ENCODE measurements at regions not wholly inside any gene's neighbourhood (a gene's known extent, or its start where the extent isn't known, plus 50 kb on each side); places are given as distances from the start of the nearest gene placed in this dataset.

- DNase-seq (ENCODE audit: insufficient read length, low spot score) (no peak), FAIRE-seq (no peak)
- TF ChIP-seq CTCF (IDR thresholded peaks at IDR 0.05; ENCODE audit: insufficient read depth, missing control alignments) = no peak
Measured at GRCh38 chr1:34341896-34342295, 165.2 kb downstream of the C1orf94 start.

GRCh38 chr1:34342334-34342733 is 165.6 kb downstream of the C1orf94 start:
- FAIRE-seq (no peak), DNase-seq (ENCODE audit: insufficient read length, low spot score) (no peak)
- TF ChIP-seq CTCF (IDR thresholded peaks at IDR 0.05; ENCODE audit: insufficient read depth, missing control alignments) = no peak

DNA sequence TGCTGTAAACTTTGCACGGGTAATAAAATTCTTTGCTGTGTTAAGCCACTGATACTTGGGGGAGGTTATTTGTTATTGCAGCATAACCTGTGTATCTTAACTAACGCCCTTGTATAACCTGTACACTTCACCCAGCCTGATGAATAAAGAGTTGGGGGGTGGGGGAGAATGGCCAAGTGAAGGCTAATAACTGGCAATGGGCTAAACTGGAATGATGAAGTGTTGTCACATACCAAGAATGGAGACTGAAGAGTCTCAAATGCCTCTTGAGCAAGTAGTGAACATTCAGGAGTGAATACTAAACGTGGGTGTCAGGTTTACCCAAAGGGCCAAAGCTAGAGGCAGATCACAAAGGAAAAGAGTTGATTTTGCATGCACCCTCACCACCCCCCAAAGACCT is 169.4 kb downstream of the C1orf94 start:
- no peak for DNase-seq (ENCODE audit: insufficient read length, low spot score)
- FAIRE-seq = no peak
- no peak for TF ChIP-seq CTCF (IDR thresholded peaks at IDR 0.05; ENCODE audit: insufficient read depth, missing control alignments)

DNA sequence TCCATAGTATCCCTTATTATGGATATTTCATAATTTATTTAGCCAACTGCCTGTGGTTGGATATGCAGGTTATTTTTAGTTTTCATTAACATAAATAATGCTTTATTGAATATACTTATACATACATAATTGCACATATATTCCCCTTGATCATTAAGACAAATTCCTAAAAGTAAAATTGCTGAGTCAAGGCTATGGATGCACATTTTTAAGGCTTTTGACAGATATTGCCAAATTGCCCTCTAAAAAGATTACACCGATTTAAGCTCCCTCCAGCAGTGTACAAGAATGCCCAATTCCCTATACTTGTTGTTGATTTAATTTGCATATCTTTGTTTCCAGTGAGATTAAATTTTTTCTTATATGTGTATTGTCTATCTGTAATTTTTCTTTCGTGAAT is 176.7 kb downstream of the C1orf94 start:
- no peak for FAIRE-seq
- TF ChIP-seq CTCF (IDR thresholded peaks at IDR 0.05; ENCODE audit: insufficient read depth, missing control alignments) = no peak
- no peak for DNase-seq (ENCODE audit: insufficient read length, low spot score)

- DNase-seq (ENCODE audit: insufficient read length, low spot score) (no peak), FAIRE-seq (no peak)
- TF ChIP-seq CTCF (IDR thresholded peaks at IDR 0.05; ENCODE audit: insufficient read depth, missing control alignments) = no peak
Measured at GRCh38 chr1:34354367-34354766, 177.7 kb downstream of the C1orf94 start.

DNA sequence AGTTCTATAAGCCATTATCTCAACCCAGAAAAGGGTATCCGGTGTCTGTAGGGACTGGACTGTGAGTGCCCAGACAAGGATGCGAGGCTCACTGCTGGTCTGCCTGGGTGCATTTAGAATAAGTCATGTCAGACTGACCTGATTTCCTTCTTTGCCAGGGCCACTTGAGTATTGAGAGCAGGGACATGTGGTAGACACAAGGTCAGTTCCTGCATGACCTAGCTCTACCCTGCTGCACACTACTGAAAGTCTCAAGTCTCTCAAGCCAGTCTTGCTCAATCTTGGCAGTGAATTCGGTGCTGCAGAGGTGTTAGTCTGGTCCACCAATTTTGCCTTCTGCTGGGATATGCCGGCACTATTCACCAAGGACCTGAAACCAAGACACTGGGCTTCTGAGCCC is 180.1 kb downstream of the C1orf94 start:
- TF ChIP-seq CTCF (IDR thresholded peaks at IDR 0.05; ENCODE audit: insufficient read depth, missing control alignments) = no peak
- FAIRE-seq = no peak
- DNase-seq (ENCODE audit: insufficient read length, low spot score) = no peak

DNA sequence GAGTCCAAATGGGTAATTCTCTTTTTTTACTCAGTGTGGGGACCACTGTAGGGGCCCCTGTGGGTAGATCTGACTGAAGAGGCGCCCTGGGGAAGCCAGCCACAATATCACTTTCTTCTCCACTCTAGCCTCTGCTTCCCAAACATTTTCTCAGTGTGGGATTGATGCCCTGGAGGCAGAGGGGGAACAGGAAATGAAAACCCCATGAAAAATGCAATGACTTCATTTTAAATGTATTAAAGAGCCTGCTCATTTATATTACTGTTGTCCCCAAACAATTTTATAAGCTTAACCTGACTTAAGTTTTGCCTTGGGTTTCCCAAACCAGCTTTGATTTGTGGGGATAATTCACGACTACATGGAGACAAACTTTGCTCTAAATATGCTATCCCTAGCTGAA is 181.9 kb downstream of the C1orf94 start:
- FAIRE-seq = no peak
- TF ChIP-seq CTCF (IDR thresholded peaks at IDR 0.05; ENCODE audit: insufficient read depth, missing control alignments) = no peak
- DNase-seq (ENCODE audit: insufficient read length, low spot score) = no peak
